Transverse colon (tissue), 4 donors: ENCODE measurements at regions not wholly inside any gene's neighbourhood (a gene's known extent, or its start where the extent isn't known, plus 50 kb on each side); places are given as distances from the start of the nearest gene placed in this dataset.

ENCODE experiments used
- CTCF ChIP-seq, 5 experiments: fragments of 200-600 bp in 3 of 5; fragments of 450-650 bp in 2 of 5; sonication (generic) in 3 of 5; IDR thresholded peaks; 1 replicate in 2 of 5; 2 replicates in 3 of 5; pipeline ENCODE4 v1.5.1; 2016 to 2017; ENCODE audit warnings: antibody characterized with exemption in 5 of 5, inconsistent platforms in 3 of 5, mild to moderate bottlenecking in 2 of 5, moderate library complexity in 1 of 5
- POLR2A ChIP-seq: fragments of 450-650 bp; IDR thresholded peaks from one replicate; pipeline ENCODE4 v1.6.1; 2016; ENCODE audit warnings: antibody characterized with exemption, mild to moderate bottlenecking, moderate library complexity
- POLR2AphosphoS5 ChIP-seq, 3 donors: sonication (generic); formaldehyde crosslinking; IDR thresholded peaks; one replicate each; pipeline ENCODE4 v1.6.1; 2016; ENCODE audit warnings: antibody characterized with exemption in 3 of 3

GRCh38 chr20:11748436-11748835, 169.3 kb upstream of the BTBD3 start:
- TF ChIP-seq CTCF (IDR thresholded peaks at IDR 0.05): no peak
- TF ChIP-seq POLR2AphosphoS5 (IDR thresholded peaks at IDR 0.05): no peak
- TF ChIP-seq POLR2A: no peak
